Stimulated activated CD8-positive, alpha-beta memory T cell treated with anti-CD3 and anti-CD28 coated beads, Interleukin-7, amount 100 ng/mL, for 48 hours (primary cell): ENCODE measurements at regions not wholly inside any gene's neighbourhood (a gene's known extent, or its start where the extent isn't known, plus 50 kb on each side); places are given as distances from the start of the nearest gene placed in this dataset.
"Not testable (repeated sequence)": the region's sequence is repeated elsewhere in the genome, so short reads cannot be mapped to it uniquely, and the experiment has no call there.

Source experiments
- DNase-seq, 2 donors: peaks; one replicate each; pipeline ENCODE4 v3.0.0-alpha.2; 2020; ENCODE audit warnings: low read depth in 1 of 2; ENCODE audit errors: extremely low read depth in 1 of 2

DNA sequence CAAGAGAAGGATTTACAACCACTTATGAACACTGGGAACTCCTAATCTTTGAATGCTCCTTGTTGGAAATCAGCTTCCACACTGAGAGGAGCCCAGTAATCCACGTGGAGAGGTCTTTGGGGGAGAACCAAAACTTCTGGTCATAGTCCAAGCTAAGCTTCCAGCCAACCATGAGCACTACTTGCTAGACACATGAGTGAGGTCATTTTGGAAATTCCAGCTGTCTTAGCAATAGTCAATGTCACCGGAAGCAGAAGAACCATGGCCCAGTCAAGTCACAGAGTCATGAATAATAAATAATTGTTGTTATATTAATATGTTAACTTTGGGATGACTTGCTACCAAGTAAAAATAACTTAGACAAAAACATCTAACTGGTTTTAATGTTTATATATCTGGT is 324.9 kb upstream of the SGCG start:
- no peak for DNase-seq

DNA sequence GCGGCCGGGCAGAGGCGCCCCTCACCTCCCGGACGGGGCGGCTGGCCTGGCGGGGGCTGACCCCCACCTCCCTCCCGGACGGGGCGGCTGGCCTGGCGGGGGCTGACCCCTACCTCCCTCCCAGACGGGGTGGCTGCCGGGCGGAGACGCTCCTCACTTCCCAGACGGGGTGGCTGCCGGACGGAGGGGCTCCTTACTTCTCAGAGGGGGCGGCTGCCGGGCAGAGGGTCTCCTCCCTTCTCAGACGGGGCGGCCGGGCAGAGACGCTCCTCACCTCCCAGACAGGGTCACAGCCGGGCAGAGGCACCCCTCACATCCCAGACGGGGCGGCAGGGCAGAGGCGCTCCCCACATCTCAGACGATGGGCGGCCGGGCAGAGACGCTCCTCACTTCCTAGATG is 321.8 kb upstream of the SGCG start:
- DNase-seq = not testable (repeated sequence)

DNA sequence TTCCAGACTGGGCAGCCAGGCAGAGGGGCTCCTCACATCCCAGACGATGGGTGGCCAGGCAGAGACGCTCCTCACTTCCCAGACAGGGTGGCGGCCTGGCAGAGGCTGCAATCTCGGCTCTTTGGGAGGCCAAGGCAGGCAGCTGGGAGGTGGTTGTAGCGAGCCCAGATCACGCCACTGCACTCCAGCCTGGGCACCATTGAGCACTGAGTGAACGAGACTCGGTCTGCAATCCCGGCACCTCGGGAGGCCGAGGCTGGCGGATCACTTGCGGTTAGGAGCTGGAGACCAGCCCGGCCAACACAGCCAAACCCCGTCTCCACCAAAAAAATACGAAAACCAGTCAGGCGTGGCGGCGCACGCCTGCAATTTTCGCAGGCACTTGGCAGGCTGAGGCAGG is 321.4 kb upstream of the SGCG start:
- DNase-seq = not testable (repeated sequence)

DNA sequence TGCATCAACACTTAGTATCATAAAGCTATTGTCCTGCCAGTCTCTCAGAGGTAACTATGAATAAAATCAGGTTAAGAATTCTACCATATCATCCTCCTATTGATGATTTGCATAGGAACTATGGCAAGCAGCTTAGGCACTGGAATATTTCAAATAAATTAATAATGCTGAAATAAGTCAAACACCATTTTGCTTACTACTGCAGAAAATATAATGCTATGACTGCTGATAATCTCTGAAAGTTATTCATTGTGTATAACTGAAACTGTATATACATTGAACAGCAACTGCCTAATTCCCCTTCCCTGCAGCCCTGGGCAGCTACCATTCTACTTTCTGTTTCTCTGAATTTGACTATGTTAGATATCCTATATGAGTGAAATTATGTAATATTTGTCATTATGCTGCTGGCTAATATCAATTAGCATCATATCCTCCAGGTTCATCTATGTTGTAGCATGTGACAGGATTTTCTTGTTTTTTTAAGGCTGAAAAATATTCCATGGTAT is 318.8 kb upstream of the SGCG start:
- no peak for DNase-seq

DNA sequence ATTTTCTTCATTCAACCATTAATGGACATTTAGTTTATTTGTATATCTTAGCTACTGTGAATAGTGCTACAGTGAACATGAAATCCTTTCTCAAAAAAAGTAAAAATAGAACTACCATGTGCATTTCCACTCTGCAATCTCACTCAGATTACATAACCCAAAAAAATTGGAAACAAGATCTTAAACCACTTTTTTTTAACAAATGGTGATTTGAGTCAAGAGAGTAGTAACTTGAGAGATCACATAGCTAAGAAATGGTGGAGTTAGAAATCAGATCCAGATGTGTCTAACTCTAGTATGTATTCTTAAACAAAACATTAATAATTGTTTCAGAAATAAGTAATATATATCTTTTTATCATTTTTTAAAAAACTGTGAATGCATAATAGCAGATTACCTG is 318.3 kb upstream of the SGCG start:
- no peak for DNase-seq

DNA sequence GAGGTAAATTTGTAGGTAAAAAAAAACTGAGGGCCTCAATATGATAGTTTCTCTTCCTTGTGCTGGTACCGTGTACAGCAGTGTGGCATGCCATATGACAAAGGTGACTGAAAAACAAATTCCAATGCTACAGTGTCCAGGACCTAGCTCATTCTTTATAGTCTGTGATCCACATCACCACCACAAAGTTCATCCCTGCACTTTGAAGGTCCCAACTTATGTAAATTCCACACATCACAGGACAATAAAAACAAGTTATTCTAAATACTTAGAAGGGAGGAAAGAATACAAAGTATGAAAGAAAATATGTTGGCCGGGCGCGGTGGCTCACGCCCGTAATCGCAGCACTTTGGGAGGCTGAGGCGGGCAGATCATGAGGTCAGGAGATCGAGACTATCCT is 314.6 kb upstream of the SGCG start:
- no peak for DNase-seq

DNA sequence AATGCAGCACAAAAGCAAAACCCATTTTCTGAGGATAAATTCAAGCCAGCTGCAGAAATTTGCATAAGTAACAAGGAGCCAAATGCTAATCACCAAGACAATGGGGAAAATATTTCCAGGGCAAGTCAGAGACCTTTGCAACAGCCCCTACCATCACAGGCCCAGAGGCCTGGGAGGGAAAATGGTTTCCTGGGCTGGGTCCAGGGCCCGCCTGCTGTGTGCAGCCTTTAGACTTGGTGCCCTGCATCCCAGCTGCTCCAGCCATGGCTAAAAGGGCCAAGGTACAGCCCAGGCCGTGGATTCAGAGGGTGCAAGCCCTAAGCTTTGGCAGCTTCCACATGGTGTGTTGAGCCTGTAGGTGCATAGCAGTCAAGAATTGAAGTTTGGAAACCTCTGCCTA is 309.5 kb upstream of the SGCG start:
- no peak for DNase-seq

DNA sequence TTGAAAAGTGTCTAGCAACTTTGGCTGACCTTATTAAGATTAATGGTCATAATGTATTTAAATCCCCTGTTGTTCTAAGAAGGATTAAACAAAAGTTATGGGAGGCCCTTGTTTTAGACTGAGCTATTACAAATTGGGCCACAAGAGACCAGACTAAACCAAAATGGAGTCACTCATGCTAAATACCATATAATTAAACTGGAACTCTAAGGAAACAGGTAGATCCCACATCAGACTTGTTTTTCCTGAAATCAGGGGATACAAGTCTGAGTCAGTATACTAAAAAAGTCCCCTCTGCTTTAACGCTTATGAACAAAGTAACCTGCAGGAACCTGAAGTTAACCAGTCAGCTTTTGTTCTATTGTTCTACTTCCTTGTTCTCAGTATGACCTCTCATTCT is 305.9 kb upstream of the SGCG start:
- no peak for DNase-seq

DNA sequence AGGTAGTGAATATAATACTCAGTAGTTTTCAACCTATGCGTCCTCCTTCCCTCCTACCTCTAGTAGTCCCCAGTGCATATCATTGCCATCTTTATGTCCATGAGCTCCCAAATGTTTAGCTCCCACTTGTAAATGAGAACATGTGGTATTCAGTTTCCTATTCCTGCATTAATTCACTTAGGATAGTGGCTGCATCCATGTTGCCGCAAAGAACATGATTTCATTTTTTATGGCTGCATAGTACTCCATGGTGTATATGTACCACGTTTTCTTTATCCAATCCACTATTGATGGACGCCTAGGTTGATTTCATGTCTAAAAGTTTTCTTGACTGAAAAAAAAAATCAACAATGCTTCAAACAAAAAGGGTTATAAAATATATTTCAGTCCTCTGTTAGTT is 303.4 kb upstream of the SGCG start:
- no peak for DNase-seq

DNA sequence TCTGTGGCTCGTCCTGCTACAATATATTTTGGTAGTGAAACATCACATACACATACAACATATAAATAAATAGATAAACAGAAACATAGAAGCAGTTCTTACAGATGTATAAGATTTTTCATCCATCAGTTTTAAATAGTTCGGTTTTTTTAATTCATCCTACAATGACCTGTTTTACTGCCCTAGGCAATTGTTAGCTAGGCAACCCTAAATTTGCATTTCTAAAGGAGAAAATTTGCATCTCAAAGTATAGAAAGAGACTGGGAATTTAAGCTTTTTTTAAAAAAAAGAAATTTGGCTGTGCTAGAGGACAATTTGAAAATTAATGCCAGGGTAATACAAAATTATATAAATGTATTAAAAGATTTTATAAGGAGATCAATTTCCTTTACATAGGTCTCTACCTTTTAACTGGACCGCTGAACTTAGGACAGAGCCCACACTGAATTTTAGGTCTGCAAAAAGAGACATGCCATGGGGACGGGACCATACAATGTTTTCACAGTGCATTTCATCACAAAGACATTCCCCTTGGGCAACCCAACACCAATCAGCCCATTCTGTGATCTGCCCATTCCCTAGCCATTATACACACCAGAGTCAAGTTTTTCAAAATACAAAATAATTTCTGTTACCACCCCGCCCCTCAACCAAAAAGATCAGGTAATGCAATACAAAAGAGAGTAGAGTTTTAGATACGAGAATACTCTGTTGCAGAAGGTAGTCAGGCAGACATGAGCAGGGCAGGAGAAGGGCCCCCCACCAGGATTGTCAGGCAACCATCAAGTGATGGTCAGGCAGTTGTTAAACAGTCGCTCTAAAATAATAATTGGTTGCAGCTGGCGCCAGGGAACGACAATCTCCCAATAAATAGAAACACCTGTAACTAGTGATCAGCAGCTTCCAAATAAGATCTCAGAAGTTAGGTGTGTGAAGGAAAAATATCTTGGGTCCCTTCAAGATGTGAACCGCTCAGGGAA is 299.7 kb upstream of the SGCG start:
- DNase-seq = no peak

DNA sequence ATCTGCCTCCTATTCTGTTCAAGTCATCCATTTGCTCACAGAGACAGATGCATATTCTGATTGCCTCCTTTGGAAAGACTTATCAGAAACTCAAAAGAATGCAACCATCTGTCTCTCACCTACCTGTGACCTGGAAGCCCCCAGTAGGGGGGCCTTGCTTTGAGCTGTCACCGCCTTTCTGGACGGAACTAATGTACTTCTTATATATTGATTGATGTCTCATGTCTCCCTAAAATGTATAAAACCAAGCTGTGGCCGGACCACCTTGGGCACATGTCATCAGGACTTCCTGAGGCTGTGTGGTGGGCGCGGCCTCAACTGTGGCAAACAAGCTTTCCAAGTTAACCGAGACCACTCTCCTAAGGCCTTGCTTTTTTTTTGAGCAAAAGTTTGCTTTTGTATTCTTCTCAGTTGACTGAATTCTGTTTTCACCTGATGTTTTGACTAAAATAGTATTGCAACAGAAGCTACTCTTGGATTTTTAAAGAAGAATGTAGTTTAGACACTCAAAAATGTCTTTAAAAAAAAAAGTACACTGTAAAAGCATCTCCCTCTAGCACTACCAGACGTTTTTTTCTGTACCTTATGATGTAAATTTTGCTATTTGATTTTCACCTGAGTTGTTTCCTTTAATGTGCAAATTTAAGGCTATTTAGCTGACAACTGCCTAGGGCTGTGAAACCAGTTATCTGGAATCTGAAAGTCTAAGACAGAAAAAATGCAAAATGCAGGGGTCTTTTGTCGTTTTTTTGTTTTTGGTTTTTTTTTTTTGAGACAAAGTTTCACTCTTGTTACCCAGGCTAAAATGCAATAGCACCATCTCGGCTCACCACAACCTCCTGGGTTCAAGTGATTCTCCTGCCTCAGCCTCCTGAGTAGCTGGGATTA is 298.8 kb upstream of the SGCG start:
- not testable (repeated sequence) for DNase-seq

DNA sequence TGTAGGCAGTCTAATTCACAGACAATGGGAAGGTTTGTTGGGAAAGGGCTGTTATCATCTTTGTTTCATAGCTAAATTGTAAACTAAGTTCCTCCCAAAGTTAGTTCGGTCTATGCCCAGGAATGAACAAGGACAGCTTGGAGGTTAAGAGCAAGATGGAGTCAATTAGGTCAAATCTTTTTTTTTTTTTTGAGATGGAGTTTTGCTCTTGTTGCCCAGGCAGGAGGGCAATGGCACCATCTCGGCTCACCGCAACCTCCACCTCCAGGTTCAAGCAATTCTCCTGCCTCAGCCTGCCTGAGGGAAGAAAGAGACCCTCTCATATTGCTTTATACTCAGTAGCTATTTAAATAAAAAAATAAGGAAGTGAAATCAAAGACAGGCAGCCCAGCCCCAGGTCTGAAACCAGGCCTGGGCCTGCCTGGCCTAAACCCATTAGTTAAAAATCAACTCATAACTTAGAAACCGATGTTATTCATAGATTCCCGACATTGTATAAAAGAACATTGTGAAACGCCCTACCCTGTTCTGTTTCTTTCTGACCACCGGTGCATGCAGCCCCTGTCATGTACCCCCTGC is 297.4 kb upstream of the SGCG start:
- no peak for DNase-seq

DNA sequence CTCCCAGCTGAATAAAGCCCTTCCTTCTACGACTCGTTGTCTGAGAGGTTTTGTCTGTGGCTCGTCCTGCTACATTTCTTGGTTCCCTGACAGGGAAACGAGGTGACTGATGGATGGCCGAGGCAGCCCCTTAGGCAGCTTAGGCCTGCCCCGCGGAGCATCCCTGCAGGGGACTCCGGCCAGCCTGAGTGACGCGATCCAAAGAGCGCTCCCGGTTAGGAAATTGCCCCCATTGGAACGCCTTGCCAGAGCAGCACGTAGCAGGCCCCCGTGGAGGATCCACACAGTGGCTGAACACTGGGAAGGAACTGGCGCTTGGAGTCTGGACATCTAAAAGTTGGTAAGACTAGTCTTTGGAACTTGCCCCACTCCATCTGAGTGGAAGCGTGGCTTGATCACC is 296.8 kb upstream of the SGCG start:
- no peak for DNase-seq

DNA sequence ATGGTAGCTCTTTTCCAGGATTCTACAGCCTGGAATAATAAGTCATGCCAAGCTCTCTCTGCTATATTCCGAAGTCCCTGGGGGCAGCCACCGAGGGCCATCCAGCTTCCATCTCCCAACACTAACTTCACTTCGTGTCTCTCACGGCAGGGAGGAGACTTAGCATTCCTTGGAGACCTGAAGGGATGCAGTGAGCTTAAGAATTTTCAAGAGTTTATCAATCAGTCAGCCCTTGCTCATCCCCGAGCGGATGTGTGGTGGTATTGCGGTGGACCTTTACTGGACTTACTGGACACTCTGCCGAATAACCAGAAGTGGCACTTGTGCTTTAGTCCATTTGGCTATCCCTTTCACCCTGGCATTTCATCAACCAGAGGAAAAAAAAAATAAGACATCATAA is 294.7 kb upstream of the SGCG start:
- not testable (repeated sequence) for DNase-seq

DNA sequence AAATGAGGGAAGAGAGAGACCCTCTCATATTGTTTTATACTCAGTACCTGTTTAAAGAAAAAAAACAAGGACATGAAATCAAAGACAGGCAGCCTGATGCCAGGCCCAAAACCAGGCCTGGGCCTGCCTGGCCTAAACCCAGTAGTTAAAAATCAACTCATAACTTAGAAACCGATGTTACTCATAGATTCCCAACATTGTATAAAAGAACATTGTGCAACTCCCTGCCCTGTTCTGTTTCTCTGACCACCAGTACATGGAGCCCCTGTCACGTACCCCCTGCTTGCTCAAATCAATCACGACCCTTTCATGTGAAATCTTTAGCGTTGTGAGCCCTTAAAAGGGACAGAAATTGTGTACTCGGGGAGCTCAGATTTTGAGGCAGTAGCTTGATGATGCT is 291.4 kb upstream of the SGCG start:
- not testable (repeated sequence) for DNase-seq

DNA sequence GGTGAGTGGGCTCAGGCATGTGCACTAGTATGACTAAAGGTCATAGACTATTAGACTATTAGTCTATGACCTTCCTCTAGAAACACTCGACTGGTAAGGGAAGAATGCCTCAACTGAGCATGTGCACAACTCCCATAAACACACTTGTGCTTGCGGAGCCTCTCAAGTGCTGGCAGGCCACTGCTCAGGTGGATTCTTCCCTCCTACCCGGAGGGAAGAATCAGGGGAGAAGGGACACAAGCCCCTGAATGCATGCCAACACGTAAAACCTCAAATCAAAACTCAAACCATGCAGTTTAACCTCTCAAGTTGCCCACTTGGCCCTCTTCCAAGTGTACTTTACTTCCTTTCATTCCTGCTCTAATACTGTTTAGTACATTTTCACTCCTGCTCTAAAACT is 287.6 kb upstream of the SGCG start:
- no peak for DNase-seq

DNA sequence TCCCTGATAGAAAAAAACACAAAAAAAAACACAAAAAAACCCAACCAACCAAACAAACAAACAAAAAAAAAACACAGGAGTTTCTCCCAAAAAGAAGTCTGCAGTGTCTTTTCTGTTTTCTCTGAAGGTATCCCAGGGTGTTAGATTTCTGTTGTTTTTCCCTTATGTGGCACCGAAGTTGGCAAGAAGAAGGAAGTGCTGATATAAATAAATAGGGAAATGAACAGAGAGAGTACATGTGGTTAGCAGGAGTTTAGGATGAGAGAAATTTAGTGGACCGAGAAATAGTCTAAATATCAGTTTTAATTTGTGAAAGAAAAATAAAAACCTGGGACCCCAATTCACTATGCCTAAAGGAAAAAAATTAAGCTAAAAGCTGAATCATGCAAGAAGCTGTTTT is 287.0 kb upstream of the SGCG start:
- DNase-seq = no peak

DNA sequence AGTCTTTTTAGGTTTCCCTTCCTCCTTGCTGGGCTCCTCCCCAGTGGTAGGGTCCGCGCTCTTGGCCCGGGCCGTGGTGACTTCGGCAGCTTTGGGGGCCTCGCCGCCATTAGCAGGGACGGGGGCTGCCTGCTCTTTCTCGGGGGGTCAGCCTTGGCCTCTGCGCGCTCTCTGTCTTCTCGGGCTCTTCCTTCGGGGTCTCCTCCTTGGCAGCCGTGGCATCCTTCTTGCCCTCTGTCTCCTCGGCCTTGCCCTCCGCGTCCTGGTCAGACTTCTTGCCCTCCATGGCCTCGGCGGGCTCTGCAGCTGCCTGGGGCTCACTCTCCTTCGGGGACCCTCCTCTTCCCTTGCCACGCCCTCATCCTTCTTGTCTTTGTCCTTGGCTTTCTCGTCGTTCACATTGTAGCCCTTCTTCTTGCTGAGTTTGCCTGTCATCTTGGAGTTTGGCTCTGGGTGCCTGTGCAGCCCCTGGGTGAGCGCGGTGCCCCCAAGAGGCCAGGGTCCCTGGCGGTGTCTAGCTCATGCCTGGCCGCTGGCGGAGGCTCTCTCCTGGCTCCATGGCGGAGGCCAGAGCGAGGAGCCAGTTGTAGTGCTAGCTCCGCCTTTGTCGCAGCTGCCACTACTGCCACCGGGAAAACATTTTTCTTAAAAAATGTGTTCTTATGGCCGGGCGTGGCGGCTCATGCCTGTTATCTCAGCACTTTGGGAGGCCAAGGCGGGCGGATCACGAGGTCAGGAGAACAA is 283.0 kb upstream of the SGCG start:
- DNase-seq = no peak

DNA sequence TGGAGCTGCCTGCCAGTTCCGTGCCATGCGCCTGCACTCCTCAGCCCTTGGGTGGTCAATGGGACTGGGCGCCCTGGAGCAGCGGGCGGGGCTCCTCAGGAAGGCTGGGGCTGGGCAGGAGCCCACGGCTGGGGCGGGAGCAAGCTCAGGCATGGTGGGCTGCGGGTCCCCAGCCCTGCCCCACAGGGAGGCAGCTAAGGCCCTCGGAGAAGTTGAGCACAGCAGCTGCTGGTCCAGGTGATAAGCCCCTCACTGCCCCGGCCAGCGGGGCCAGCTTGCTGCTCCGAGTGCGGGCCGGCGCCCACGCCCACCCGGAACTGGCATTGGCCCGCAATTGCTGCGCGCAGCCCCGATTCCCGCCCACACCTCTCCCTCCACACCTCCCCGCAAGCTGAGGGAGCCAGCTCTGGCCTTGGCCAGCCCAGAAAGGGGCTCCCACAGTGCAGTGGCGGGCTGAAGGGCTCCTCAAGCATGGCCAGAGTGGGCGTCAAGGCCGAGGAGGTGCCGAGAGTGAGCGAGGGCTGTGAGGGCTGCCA is 280.3 kb upstream of the SGCG start:
- DNase-seq = not testable (repeated sequence)

DNA sequence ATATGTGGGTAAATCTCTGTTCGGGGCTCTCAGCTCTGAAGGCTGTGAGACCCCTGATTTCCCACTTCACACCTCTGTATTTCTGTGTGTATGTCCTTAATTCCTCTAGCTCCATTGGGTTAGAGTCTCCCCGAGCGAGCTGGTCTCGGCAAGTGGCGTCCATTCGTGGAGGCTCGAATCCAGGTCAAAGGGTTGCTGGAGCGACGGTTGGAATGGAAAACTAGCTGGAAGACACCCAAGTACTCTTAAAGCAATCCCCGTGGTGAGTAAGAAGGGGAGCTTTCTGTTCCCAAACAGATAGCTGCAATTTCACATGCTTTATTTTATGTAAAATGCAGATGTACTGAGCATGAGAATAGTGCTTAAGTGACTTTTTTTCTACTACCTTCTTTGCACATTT is 277.5 kb upstream of the SGCG start:
- DNase-seq = no peak
